Ishikawa (cell line): ENCODE measurements at regions not wholly inside any gene's neighbourhood (a gene's known extent, or its start where the extent isn't known, plus 50 kb on each side); places are given as distances from the start of the nearest gene placed in this dataset.

Experiments
- EP300 ChIP-seq: IDR thresholded peaks from 2 replicates; pipeline ENCODE4 v1.6.1; 2012; ENCODE audit warnings: borderline replicate concordance
- NFIC ChIP-seq: IDR thresholded peaks from 2 replicates; pipeline ENCODE4 v1.6.1; 2012
- RAD21 ChIP-seq: IDR thresholded peaks from 2 replicates; pipeline ENCODE4 v1.6.1; 2012; ENCODE audit warnings: low read depth
- REST ChIP-seq: IDR thresholded peaks from 2 replicates; pipeline ENCODE4 v1.6.1; 2012; ENCODE audit warnings: low read depth, mild to moderate bottlenecking
- TAF1 ChIP-seq: IDR thresholded peaks from 2 replicates; pipeline ENCODE4 v1.6.1; 2012; ENCODE audit warnings: low read depth, mild to moderate bottlenecking
- TCF12 ChIP-seq: IDR thresholded peaks from 2 replicates; pipeline ENCODE4 v1.6.1; 2012; ENCODE audit warnings: low read depth
- TEAD4 ChIP-seq: IDR thresholded peaks from 2 replicates; pipeline ENCODE4 v1.6.1; 2012
- YY1 ChIP-seq: IDR thresholded peaks from 2 replicates; pipeline ENCODE4 v1.6.1; 2012; ENCODE audit warnings: low read depth

GRCh38 chr20:39661833-39662232, 699.7 kb downstream of the DHX35 start:
- TF ChIP-seq RAD21: no peak
- no peak for TF ChIP-seq EP300
- no peak for TF ChIP-seq YY1
- TF ChIP-seq TEAD4: no peak
- TF ChIP-seq TCF12: no peak
- TF ChIP-seq TAF1: no peak
- TF ChIP-seq NFIC: no peak
- no peak for TF ChIP-seq REST
